ENCODE measurements at regions not wholly inside any gene's neighbourhood (a gene's known extent, or its start where the extent isn't known, plus 50 kb on each side); places are given as distances from the start of the nearest gene placed in this dataset.

- no peak for TF ChIP-seq CTCF (IDR thresholded peaks at IDR 0.05; ENCODE audit: low read depth, low read length)
- no peak for TF ChIP-seq EZH2phosphoT487 (IDR thresholded peaks at IDR 0.05; ENCODE audit: low read depth)
Measured at GRCh38 chr2:191740759-191741158, 62.8 kb downstream of the NABP1 start.
